Stimulated activated memory B cell treated with anti-CD40 and anti-IgM and Interleukin-4, amounts not matched to agents 10 μg/mL and 1 μg/mL and 100 μg/mL, for 72 hours (primary cell): ENCODE measurements at regions not wholly inside any gene's neighbourhood (a gene's known extent, or its start where the extent isn't known, plus 50 kb on each side); places are given as distances from the start of the nearest gene placed in this dataset.
"Not testable (repeated sequence)": the region's sequence is repeated elsewhere in the genome, so short reads cannot be mapped to it uniquely, and the experiment has no call there.

ENCODE experiments used
- ATAC-seq: fragments of 150-1000 bp; cut with Tn5 transposase; 2 replicates; pipeline ENCODE4 v1.10.0; 2021
- H3K27ac Mint-ChIP-seq: one replicate; pipeline ENCODE4 v1.8.0; 2022; ENCODE audit warnings: mild to moderate bottlenecking, mixed read lengths
- H3K27me3 Mint-ChIP-seq: one replicate; pipeline ENCODE4 v1.8.0; 2022; ENCODE audit warnings: mixed read lengths
- H3K36me3 Mint-ChIP-seq: one replicate; pipeline ENCODE4 v1.8.0; 2022; ENCODE audit warnings: mixed read lengths
- H3K4me1 Mint-ChIP-seq: one replicate; pipeline ENCODE4 v1.8.0; 2022; ENCODE audit warnings: mixed read lengths
- H3K4me3 Mint-ChIP-seq: one replicate; pipeline ENCODE4 v1.8.0; 2022; ENCODE audit warnings: mild to moderate bottlenecking, moderate library complexity, mixed read lengths
- H3K9me3 Mint-ChIP-seq: one replicate; pipeline ENCODE4 v1.8.0; 2022; ENCODE audit warnings: mixed read lengths

GRCh38 chr10:4427532-4427931, 398.5 kb upstream of the AKR1E2 start:
- Mint-ChIP-seq H3K4me1 (no peaks in the 10 kb centered on the region), H3K9me3 (no peaks in the 10 kb centered on the region), H3K27me3 (no peaks in the 10 kb centered on the region), H3K27ac (no peak overlapping the region), H3K4me3 (no peak overlapping the region), H3K36me3 (no peaks in the 10 kb centered on the region)
- no peak for ATAC-seq

GRCh38 chr10:4426866-4427265, 399.1 kb upstream of the AKR1E2 start:
- Mint-ChIP-seq H3K36me3 (no peaks in the 10 kb centered on the region), H3K9me3 (no peaks in the 10 kb centered on the region), H3K27ac (no peak overlapping the region), H3K4me1 (no peaks in the 10 kb centered on the region), H3K27me3 (no peaks in the 10 kb centered on the region), H3K4me3 (no peak overlapping the region)
- no peak for ATAC-seq

- Mint-ChIP-seq H3K36me3 (no peaks in the 10 kb centered on the region), H3K9me3 (no peaks in the 10 kb centered on the region), H3K27ac (no peak overlapping the region), H3K4me3 (no peak overlapping the region), H3K27me3 (peaks cover 8% of the 10 kb centered on the region), H3K4me1 (no peaks in the 10 kb centered on the region)
- ATAC-seq = no peak
Measured at GRCh38 chr10:4409319-4409718, 416.7 kb upstream of the AKR1E2 start.

- H3K9me3 Mint-ChIP-seq = no peaks in the 10 kb centered on the region
- H3K4me3 Mint-ChIP-seq = no peak overlapping the region
- H3K27me3 Mint-ChIP-seq = peaks cover 7% of the 10 kb centered on the region
- peak; percentile 34 for ATAC-seq
- H3K4me1 Mint-ChIP-seq = no peaks in the 10 kb centered on the region
- no peaks in the 10 kb centered on the region for H3K36me3 Mint-ChIP-seq
- H3K27ac Mint-ChIP-seq = no peak overlapping the region
Measured at GRCh38 chr10:4407783-4408182, 418.2 kb upstream of the AKR1E2 start.

DNA sequence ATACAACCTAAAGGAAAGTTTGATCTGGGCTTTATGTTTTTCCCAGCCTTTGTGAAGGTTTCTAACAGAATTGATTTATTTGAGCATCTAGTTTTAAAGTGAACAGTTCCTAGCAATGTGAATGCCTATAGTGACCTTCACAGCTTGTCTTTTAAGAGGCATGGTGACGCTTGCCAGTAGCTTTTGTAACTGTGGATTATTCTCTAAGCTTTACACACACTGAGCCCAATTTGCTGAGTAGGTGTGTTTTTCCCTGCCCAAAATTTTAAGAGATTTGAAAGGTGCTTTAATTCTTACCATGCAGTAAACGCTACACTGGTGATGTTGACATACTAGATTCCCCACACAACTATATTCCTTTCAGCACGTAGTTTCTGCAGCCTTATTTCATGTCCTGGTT, 420.2 kb upstream of the AKR1E2 start:
- peaks cover 9% of the 10 kb centered on the region for H3K27me3 Mint-ChIP-seq
- H3K4me3 Mint-ChIP-seq = no peak overlapping the region
- H3K9me3 Mint-ChIP-seq = no peaks in the 10 kb centered on the region
- no peaks in the 10 kb centered on the region for H3K36me3 Mint-ChIP-seq
- no peak for ATAC-seq
- H3K27ac Mint-ChIP-seq = no peak overlapping the region
- H3K4me1 Mint-ChIP-seq = no peaks in the 10 kb centered on the region

DNA sequence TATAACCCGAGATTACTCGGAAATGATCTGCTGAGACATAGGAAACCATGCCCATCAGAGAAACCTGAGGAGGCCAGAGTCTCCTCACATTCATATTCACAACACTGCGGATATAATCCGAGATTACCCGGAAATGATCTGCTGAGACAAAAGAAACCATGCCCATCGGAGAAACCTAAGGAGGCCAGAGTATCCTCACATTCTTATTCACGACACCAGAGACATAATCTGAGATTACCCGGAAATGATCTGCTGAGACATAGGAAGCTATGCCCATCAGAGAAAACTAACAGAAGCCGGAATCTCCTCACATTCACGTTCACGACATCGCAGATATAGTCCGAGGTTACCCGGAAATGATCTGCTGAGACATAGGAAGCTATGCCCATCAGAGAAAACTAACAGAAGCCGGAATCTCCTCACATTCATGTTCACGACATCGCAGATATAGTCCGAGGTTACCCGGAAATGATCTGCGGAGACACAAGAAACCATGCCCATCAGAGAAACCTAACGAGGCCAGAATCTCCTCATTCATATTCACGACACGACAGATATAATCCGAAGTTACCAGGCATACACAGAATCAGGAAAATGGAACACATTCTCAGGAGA, 422.3 kb upstream of the AKR1E2 start:
- peaks cover 8% of the 10 kb centered on the region for H3K4me1 Mint-ChIP-seq
- H3K27ac Mint-ChIP-seq = no peak overlapping the region
- no peak for ATAC-seq

GRCh38 chr10:4401080-4401479, 424.9 kb upstream of the AKR1E2 start:
- not testable (repeated sequence) for H3K36me3 Mint-ChIP-seq, ATAC-seq, H3K27ac Mint-ChIP-seq, H3K4me3 Mint-ChIP-seq, H3K9me3 Mint-ChIP-seq
- peaks cover 24% of the 10 kb centered on the region for H3K27me3 Mint-ChIP-seq
- peaks cover 13% of the 10 kb centered on the region for H3K4me1 Mint-ChIP-seq

More for the DNA sequence above, 422.3 kb upstream of the AKR1E2 start:
- Mint-ChIP-seq H3K4me3 (no peak overlapping the region), H3K27me3 (peaks cover 11% of the 10 kb centered on the region), H3K9me3 (no peaks in the 10 kb centered on the region), H3K36me3 (no peaks in the 10 kb centered on the region)

- Mint-ChIP-seq H3K4me1 (peaks cover 13% of the 10 kb centered on the region), H3K27me3 (peaks cover 24% of the 10 kb centered on the region), H3K36me3 (no peaks in the 10 kb centered on the region), H3K9me3 (no peaks in the 10 kb centered on the region), H3K27ac (no peak overlapping the region), H3K4me3 (no peak overlapping the region)
- ATAC-seq = no peak
Measured at GRCh38 chr10:4399556-4399955, 426.5 kb upstream of the AKR1E2 start.

DNA sequence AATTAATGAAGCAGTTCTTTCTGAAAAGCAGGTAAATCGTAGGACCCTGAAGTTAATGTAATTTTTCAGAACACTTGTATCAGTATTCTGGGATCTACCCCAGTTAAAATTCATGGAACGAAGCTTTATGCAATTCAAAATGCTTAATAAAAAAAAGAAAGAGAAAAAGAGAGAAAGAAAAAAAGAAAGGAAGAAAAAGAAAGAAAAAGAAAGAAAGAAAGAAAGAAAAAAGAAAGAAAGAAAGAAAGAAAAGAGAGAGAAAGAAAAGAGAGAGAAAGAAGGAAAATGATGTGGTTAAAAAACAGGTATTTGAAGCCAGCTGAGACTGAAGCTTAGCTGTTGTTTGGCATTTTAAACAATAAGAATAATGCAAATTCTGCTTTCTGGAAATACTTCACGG, 427.4 kb upstream of the AKR1E2 start:
- Mint-ChIP-seq H3K27me3 (peaks cover 24% of the 10 kb centered on the region), H3K36me3 (no peaks in the 10 kb centered on the region), H3K27ac (no peak overlapping the region), H3K4me3 (no peak overlapping the region), H3K4me1 (peaks cover 13% of the 10 kb centered on the region), H3K9me3 (no peaks in the 10 kb centered on the region)
- ATAC-seq = no peak

- Mint-ChIP-seq H3K4me1 (peaks cover 13% of the 10 kb centered on the region), H3K4me3 (no peak overlapping the region), H3K27me3 (peaks cover 15% of the 10 kb centered on the region), H3K9me3 (no peaks in the 10 kb centered on the region), H3K36me3 (no peaks in the 10 kb centered on the region), H3K27ac (no peak overlapping the region)
- no peak for ATAC-seq
Measured at GRCh38 chr10:4397337-4397736, 428.7 kb upstream of the AKR1E2 start.

DNA sequence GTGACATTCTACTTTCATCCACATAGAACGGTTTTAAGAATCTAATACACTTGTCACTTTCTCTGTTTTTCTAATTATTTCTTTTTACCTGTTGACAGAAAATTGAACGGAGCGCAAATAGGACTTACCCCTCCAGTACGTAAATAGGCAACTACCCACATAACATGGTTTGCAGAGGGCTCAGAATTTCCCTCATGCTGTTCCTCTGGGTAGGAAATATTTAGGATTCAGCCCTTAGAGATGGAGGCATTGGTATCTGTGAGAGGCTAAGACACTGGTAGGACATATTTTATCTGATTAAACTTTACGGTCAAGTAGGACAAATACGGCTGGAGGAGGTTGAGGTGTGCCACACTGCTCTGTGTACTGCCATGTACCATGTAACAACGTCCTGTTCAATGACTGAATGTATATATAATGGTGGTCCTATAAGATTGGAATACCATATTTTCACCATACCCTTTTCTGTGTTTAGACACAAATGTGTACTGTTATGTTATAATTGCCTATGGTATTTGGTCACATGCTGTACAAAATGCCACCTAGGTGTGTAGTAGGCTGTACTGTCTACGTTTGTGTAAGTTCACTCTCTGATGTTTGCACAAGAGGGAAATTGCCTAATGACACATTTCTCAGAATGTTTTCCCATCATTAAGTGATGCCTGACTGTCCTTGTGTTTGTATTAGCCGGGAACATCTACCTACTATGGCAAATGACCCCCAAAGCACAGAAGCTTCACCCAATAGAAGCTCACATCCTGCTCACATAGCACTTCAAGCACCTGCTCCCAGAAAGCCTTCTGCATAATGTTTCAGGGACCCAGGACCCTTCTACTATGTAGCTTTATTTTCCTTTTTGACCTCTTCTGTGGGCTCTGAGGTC, 429.4 kb upstream of the AKR1E2 start:
- Mint-ChIP-seq H3K4me3 (no peak overlapping the region), H3K9me3 (no peaks in the 10 kb centered on the region), H3K27ac (no peak overlapping the region), H3K27me3 (peaks cover 20% of the 10 kb centered on the region), H3K4me1 (peaks cover 13% of the 10 kb centered on the region), H3K36me3 (no peaks in the 10 kb centered on the region)
- no peak for ATAC-seq

- H3K27ac Mint-ChIP-seq = no peak overlapping the region
- H3K4me3 Mint-ChIP-seq = no peak overlapping the region
- H3K9me3 Mint-ChIP-seq = no peaks in the 10 kb centered on the region
- peaks cover 13% of the 10 kb centered on the region for H3K4me1 Mint-ChIP-seq
- no peaks in the 10 kb centered on the region for H3K36me3 Mint-ChIP-seq
- H3K27me3 Mint-ChIP-seq = peaks cover 23% of the 10 kb centered on the region
- no peak for ATAC-seq
Measured at GRCh38 chr10:4395731-4396130, 430.3 kb upstream of the AKR1E2 start.

GRCh38 chr10:4394455-4394854, 431.6 kb upstream of the AKR1E2 start:
- H3K9me3 Mint-ChIP-seq, H3K4me1 Mint-ChIP-seq, ATAC-seq, H3K4me3 Mint-ChIP-seq, H3K36me3 Mint-ChIP-seq, H3K27ac Mint-ChIP-seq: not testable (repeated sequence)
- H3K27me3 Mint-ChIP-seq = peaks cover 28% of the 10 kb centered on the region

DNA sequence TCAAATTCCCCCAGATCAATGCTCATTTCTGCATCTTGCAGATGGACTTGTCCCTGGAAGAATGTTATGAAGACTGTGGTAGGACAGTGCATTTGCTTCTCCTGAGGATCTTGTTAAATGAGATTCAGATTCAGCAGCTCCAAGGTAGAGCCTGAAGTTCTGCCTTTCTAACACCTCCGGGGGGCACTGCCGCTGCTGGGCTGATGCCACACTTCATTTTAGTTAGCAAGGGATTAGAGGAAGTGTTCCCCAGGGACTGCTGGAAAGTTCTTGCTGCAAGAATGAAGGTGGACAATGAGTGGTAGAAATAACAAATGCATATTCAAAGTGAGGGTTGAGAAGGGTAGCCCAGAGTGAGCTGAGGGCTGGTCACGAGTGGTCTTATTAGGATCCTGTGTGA, 434.3 kb upstream of the AKR1E2 start:
- no peak for ATAC-seq
- H3K9me3 Mint-ChIP-seq = no peaks in the 10 kb centered on the region
- H3K36me3 Mint-ChIP-seq = no peaks in the 10 kb centered on the region
- H3K4me1 Mint-ChIP-seq = no peaks in the 10 kb centered on the region
- H3K27ac Mint-ChIP-seq = no peak overlapping the region
- H3K4me3 Mint-ChIP-seq = no peak overlapping the region
- peaks cover 20% of the 10 kb centered on the region for H3K27me3 Mint-ChIP-seq

DNA sequence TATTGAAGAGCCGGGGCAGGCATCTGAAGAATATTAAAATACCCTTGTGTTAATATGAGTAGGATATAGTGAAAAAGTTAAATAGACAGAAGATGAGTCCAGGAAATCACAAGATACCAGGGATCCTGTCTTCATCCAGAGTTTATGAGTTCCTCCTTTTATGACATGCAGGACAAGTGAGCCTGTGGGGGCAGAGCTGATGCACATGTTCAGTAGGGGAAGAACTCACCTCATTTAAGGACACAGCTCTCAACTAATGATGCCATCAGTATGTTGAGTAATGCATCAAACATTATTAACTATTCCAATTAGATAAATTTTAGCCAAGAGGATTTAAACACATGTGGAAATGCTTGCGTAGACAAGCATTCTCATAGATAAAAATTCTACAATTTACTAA, 435.8 kb upstream of the AKR1E2 start:
- Mint-ChIP-seq H3K27me3 (peaks cover 20% of the 10 kb centered on the region), H3K36me3 (no peaks in the 10 kb centered on the region), H3K4me3 (no peak overlapping the region), H3K4me1 (no peaks in the 10 kb centered on the region), H3K9me3 (no peaks in the 10 kb centered on the region), H3K27ac (no peak overlapping the region)
- no peak for ATAC-seq

- Mint-ChIP-seq H3K27ac (no peak overlapping the region), H3K4me1 (no peaks in the 10 kb centered on the region), H3K36me3 (no peaks in the 10 kb centered on the region), H3K27me3 (peaks cover 11% of the 10 kb centered on the region), H3K4me3 (no peak overlapping the region), H3K9me3 (no peaks in the 10 kb centered on the region)
- ATAC-seq = no peak
Measured at GRCh38 chr10:4385231-4385870, 440.7 kb upstream of the AKR1E2 start.
